AG09319 (cell line): ENCODE measurements at regions not wholly inside any gene's neighbourhood (a gene's known extent, or its start where the extent isn't known, plus 50 kb on each side); places are given as distances from the start of the nearest gene placed in this dataset.

Experiments
- DNase-seq: peaks from one replicate; pipeline ENCODE4 v3.0.0-alpha.2; 2010; ENCODE audit warnings: low read depth; ENCODE audit errors: extremely low read depth
- TF ChIP-seq, protein P1 (sequence below): IDR thresholded peaks from 2 replicates; pipeline ENCODE4 v1.5.1; 2011; ENCODE audit warnings: low read depth, mild to moderate bottlenecking, inconsistent platforms, low read length, moderate library complexity

DNA sequence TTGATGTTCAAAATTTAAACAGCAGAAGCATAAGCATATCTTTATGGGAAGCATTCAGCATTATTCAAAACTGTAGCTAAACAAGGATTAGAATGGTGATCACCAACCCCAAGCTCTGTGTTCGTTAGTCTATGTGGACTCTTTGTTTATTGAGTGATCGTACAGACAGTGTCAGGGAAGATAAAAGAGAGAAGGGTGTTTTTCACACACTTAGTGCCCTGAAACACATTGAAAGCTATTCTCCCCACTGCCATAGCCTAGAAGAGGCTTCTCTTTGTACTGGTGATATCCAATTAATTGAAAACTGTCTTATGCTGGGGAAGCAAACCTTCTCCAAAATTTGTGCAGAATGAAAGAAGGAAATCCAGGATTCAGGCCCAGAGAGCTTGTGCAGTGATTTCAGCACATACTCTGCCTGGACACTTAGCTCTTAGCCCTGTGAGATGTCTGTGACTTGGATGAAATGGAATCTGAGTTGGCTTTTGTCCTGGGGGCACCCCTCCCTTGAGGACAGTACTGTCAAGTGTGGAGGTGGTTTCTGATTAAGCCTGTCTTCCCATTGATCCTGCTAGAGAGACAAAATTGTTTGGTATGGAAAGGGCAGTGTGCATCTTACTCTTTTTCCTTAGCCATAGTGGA, 125.7 kb upstream of the MTHFD1L start:
- TF ChIP-seq, protein P1, sequence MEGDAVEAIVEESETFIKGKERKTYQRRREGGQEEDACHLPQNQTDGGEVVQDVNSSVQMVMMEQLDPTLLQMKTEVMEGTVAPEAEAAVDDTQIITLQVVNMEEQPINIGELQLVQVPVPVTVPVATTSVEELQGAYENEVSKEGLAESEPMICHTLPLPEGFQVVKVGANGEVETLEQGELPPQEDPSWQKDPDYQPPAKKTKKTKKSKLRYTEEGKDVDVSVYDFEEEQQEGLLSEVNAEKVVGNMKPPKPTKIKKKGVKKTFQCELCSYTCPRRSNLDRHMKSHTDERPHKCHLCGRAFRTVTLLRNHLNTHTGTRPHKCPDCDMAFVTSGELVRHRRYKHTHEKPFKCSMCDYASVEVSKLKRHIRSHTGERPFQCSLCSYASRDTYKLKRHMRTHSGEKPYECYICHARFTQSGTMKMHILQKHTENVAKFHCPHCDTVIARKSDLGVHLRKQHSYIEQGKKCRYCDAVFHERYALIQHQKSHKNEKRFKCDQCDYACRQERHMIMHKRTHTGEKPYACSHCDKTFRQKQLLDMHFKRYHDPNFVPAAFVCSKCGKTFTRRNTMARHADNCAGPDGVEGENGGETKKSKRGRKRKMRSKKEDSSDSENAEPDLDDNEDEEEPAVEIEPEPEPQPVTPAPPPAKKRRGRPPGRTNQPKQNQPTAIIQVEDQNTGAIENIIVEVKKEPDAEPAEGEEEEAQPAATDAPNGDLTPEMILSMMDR = no peak
- DNase-seq = no peak

DNA sequence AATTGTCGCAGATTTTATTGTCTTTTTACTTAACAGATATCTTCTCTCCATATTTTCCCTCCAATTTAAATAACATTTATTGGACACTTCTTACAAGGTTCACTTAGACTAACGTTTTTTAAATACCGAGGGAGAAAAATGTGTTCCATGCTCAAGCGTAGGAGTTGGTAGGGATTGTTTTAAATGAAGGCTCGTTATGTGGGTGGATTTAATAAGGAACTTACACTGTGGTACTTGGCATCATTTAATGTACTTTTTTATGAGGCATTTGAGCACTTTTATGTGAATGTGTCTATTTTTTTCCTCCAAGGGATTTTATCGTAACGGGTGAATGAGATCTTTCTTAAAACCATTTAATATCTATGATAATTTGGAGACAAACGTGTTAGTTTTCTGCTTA, 125.0 kb upstream of the MTHFD1L start:
- DNase-seq = no peak
- TF ChIP-seq, protein P1 = no peak

DNA sequence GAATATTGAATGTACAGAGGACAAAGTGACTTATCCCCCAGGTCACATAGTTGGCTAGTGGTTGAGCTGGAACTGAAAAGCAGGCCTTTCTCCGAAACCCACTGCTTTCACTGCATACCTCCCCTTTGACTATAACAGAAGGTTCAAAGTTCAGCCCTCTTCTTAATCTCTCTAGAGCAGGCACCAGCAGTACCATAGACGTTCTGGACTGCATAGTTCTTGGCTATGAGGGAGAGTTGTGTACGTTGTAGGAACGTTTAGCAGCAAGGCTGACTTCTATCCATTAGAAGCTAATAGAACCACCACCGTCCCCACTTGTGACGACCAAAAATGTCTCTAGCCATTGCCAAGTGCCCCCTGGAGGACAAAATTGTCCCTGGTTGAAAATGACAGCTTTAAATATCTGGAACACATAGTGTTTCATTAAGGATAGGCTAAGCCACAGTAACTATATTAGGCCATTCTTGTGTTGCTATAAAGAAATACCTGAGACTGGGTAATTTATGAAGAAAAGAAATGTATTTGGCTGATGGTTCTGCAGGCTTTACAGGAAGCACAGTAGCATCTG, 123.8 kb upstream of the MTHFD1L start:
- DNase-seq = no peak
- TF ChIP-seq, protein P1 = no peak

DNA sequence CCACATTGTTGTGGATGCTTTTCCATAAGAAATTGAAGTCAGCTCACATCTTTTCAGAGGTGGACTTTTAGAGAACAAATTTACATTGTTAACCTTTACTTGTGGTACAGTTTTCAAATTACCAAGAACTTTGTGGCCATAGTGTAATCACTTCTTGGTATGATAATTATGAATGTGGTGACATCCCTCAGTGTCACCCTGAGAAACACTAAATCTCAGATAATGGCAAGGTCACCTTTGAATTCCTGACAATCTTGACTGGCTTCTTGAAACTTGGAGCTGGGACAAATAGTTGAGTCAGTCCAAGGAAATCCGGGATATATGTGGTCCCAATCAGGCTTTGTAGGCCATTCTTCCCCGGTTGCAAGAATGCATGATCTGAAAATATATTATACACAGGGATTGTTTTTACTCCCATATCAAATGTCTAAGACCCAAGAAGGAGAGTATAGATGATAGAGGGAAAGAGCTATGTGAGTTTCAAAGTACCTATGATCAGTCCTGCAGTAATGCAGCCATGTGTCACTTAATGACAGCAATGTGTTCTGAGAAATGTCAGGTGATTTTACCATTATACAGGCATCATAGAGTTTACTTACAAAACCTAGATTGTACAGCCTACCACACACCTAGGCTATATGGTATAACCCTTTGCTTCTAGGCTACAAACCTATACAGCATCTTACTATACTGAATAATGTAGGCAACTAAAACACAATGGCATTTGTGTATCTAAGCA, 120.8 kb upstream of the MTHFD1L start:
- TF ChIP-seq, protein P1 = no peak
- no peak for DNase-seq

DNA sequence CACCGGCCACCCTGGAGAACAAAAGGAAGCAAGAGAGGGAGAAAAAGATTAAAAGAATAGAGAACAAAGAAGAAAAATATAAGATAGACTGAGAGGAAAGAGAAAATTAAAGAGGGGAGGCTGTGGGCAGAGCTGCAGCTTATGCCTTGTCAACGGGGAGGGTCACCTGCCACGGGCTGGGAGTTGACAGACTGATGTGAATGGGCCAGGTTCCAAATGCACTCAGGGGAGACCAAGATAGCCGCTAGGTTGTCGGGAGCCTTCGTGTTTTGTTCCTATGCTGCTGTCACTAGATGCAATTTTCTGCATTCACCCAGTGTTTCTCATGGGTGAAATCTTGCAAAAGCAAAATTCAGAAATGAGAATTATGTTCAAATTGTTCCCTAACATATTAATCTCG, 119.6 kb upstream of the MTHFD1L start:
- no peak for DNase-seq

DNA sequence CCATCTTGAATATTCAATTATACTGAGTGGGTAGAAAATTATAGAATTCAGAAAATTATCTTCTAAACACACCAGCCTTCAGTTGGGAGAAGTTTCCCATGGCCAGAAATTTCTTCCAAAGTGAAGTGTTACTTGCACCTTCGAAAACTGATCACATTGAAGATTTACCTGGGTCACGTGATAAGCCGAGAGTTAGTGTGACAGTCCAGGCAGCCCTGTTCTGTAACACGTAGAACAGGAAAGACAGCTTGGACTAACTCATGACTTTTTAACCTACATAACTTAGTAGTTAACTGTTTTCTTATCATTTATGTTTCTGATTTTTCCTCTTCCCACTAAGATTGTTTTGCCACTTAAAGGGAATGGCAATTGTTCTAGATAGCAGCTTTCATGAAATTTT, 118.3 kb upstream of the MTHFD1L start:
- TF ChIP-seq, protein P1 = no peak
- no peak for DNase-seq

More for the DNA sequence above, 119.6 kb upstream of the MTHFD1L start:
- TF ChIP-seq, protein P1 = no peak

DNA sequence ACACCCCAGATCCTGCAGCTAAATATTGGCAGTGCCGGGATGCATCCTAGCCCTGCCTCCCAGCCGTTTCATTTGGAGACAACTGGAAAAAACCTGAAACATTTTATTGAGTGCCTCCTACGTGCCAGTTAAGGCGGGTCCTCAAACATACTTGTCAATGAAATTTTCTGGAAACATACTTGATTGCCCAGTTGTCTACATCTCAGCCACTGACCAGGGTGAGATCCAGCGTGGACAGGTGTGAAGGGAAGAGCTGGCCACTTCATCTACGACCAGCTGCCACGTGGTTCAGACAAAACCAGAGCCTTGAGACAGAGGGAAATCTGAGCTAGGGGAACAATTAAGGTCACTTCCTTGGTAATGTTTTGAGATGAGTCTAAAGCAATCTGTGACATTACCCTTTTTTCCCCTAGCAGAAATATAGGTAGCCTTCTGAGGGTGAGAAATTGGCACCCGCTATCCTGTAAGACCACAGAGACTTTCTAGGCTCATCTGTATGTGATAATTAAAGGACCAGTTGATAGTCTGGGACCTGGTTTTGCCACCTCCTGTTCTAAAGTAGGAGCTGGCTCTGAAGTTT, 116.3 kb upstream of the MTHFD1L start:
- no peak for DNase-seq
- TF ChIP-seq, protein P1 = no peak
